Caco-2 (cell line): ENCODE measurements at regions not wholly inside any gene's neighbourhood (a gene's known extent, or its start where the extent isn't known, plus 50 kb on each side); places are given as distances from the start of the nearest gene placed in this dataset.

ENCODE experiments used
- BruUV-seq: library from RNA; stranded (reverse); fragments of 400-500 nt; replicated peaks from 2 replicates; lab custom pipeline; 2021; lab: Mats Ljungman, UMichigan
- CTCF ChIA-PET: fragments of 300-600 bp; sonication (Branson Sonifier 250); formaldehyde crosslinking; loops from one replicate; lab custom pipeline; 2022; ENCODE audit warnings: antibody characterized with exemption; lab: Charles Lee
- POLR2A ChIA-PET: fragments of 300-600 bp; sonication (Branson Sonifier 250); formaldehyde crosslinking; loops from one replicate; lab custom pipeline; 2022; ENCODE audit warnings: antibody characterized with exemption; lab: Charles Lee
- DNase-seq, 2 experiments: peaks; one replicate each; pipeline versions ENCODE4 v3.0.0 to v3.0.0-alpha.2; 2020 to 2022
- H3K27me3 ChIP-seq: replicated peaks from 2 replicates; pipeline ENCODE4 v1.6.0; 2011; ENCODE audit warnings: low read length; ENCODE audit not compliant: control insufficient read depth, insufficient read depth
- H3K36me3 ChIP-seq: 2 replicates; pipeline ENCODE4 v1.5.1; 2011; ENCODE audit warnings: low read length; ENCODE audit not compliant: control insufficient read depth, insufficient read depth
- H3K4me1 ChIP-seq: fragments of 250-450 bp; sonication (Bioruptor Pico); 2 replicates; pipeline ENCODE4 v1.5.1; 2020; ENCODE audit warnings: mild to moderate bottlenecking
- H3K4me3 ChIP-seq: 2 replicates; pipeline ENCODE4 v1.5.1; 2011; ENCODE audit warnings: low read depth, mild to moderate bottlenecking, control low read depth, low read length
- H3K9me3 ChIP-seq: fragments of 250-450 bp; sonication (Bioruptor Pico); 2 replicates; pipeline ENCODE4 v1.5.1; 2020; ENCODE audit warnings: mild to moderate bottlenecking, moderate library complexity
- H3K27ac Mint-ChIP-seq: one replicate; pipeline ENCODE4 v1.8.0; 2022; ENCODE audit warnings: mixed read lengths; ENCODE audit not compliant: unreplicated experiment
- H3K27me3 Mint-ChIP-seq: one replicate; pipeline ENCODE4 v1.8.0; 2022; ENCODE audit warnings: mixed read lengths; ENCODE audit not compliant: insufficient read depth, unreplicated experiment
- H3K36me3 Mint-ChIP-seq: one replicate; pipeline ENCODE4 v1.8.0; 2022; ENCODE audit warnings: mild to moderate bottlenecking, mixed read lengths; ENCODE audit not compliant: insufficient read depth, unreplicated experiment
- H3K4me1 Mint-ChIP-seq: one replicate; pipeline ENCODE4 v1.8.0; 2022; ENCODE audit warnings: low read depth, mixed read lengths; ENCODE audit not compliant: unreplicated experiment
- H3K4me3 Mint-ChIP-seq: one replicate; pipeline ENCODE4 v1.8.0; 2022; ENCODE audit warnings: mild to moderate bottlenecking, moderate library complexity, mixed read lengths; ENCODE audit not compliant: unreplicated experiment
- H3K9me3 Mint-ChIP-seq: one replicate; pipeline ENCODE4 v1.8.0; 2022; ENCODE audit warnings: mixed read lengths; ENCODE audit not compliant: unreplicated experiment
- CTCF ChIP-seq, 2 experiments: fragments of 200-600 bp in 1 of 2; IDR thresholded peaks; 1 replicate in 1 of 2; 2 replicates in 1 of 2; pipeline versions ENCODE4 v1.5.1 to v1.8.0; 2011 to 2022; ENCODE audit warnings: antibody characterized with exemption in 1 of 2, control low read depth in 1 of 2, inconsistent platforms in 1 of 2, low read depth in 1 of 2, low read length in 1 of 2, mild to moderate bottlenecking in 1 of 2, moderate library complexity in 1 of 2; ENCODE audit not compliant: insufficient read depth in 1 of 2, severe bottlenecking in 1 of 2, unreplicated experiment in 1 of 2
- intact Hi-C: fragments of 100-400 bp; cut with micrococcal nuclease; formaldehyde crosslinking; loops from one replicate; pipeline ENCODE4 v1.10.0; 2022; ENCODE audit not compliant: unreplicated experiment

- no peak for TF ChIP-seq CTCF (IDR thresholded peaks at IDR 0.05; ENCODE audit: insufficient read depth in 1 of 2, low read depth in 1 of 2, low read length in 1 of 2, severe bottlenecking in 1 of 2, unreplicated experiment in 1 of 2)
- Mint-ChIP-seq H3K36me3 (peaks cover 6% of the 10 kb centered on the region), H3K9me3 (peaks cover 6% of the 10 kb centered on the region), H3K4me3 (no peak overlapping the region), H3K4me1 (no peaks in the 10 kb centered on the region), H3K27ac (no peak overlapping the region), H3K27me3 (peaks cover 7% of the 10 kb centered on the region)
- no peaks in the 10 kb centered on the region for H3K4me1 ChIP-seq
- H3K27me3 ChIP-seq = no peaks in the 10 kb centered on the region
- CTCF ChIA-PET = no interaction called here
- H3K4me3 ChIP-seq = no peak overlapping the region
- no TSS peak for BruUV-seq
- intact Hi-C loops = no loop called here
- DNase-seq = no peak
- H3K36me3 ChIP-seq = no peaks in the 10 kb centered on the region
- POLR2A ChIA-PET = no interaction called here
- no peaks in the 10 kb centered on the region for H3K9me3 ChIP-seq
These were observed 1806.0 kb downstream of the MRPL39 start for GRCh38 chr21:23801292-23801691.

GRCh38 chr21:23799376-23799775 is 1807.9 kb downstream of the MRPL39 start:
- no peak for DNase-seq
- POLR2A ChIA-PET = no interaction called here
- Histone ChIP-seq H3K4me3 (no peak overlapping the region), H3K27me3 (no peaks in the 10 kb centered on the region), H3K36me3 (no peaks in the 10 kb centered on the region), H3K4me1 (no peaks in the 10 kb centered on the region), H3K9me3 (no peaks in the 10 kb centered on the region)
- no peaks in the 10 kb centered on the region for H3K4me1 Mint-ChIP-seq
- H3K36me3 Mint-ChIP-seq = peaks cover 6% of the 10 kb centered on the region
- no TSS peak for BruUV-seq
- CTCF ChIA-PET = no interaction called here
- TF ChIP-seq CTCF (IDR thresholded peaks at IDR 0.05; ENCODE audit: insufficient read depth in 1 of 2, low read depth in 1 of 2, low read length in 1 of 2, severe bottlenecking in 1 of 2, unreplicated experiment in 1 of 2) = no peak
- peaks cover 3% of the 10 kb centered on the region for H3K27me3 Mint-ChIP-seq
- no peak overlapping the region for H3K27ac Mint-ChIP-seq
- H3K4me3 Mint-ChIP-seq = no peak overlapping the region
- H3K9me3 Mint-ChIP-seq = no peaks in the 10 kb centered on the region
- intact Hi-C loops = no loop called here

- intact Hi-C loops = no loop called here
- Histone ChIP-seq H3K36me3 (no peaks in the 10 kb centered on the region), H3K9me3 (no peaks in the 10 kb centered on the region), H3K27me3 (no peaks in the 10 kb centered on the region), H3K4me1 (no peaks in the 10 kb centered on the region), H3K4me3 (no peak overlapping the region)
- Mint-ChIP-seq H3K27ac (no peak overlapping the region), H3K4me1 (no peaks in the 10 kb centered on the region), H3K36me3 (no peaks in the 10 kb centered on the region), H3K27me3 (no peaks in the 10 kb centered on the region), H3K9me3 (no peaks in the 10 kb centered on the region), H3K4me3 (no peak overlapping the region)
- CTCF ChIA-PET = no interaction called here
- TF ChIP-seq CTCF (IDR thresholded peaks at IDR 0.05; ENCODE audit: insufficient read depth in 1 of 2, low read depth in 1 of 2, low read length in 1 of 2, severe bottlenecking in 1 of 2, unreplicated experiment in 1 of 2) = no peak
- no TSS peak for BruUV-seq
- no peak for DNase-seq
- POLR2A ChIA-PET = no interaction called here
These were observed 1815.0 kb downstream of the MRPL39 start for GRCh38 chr21:23792300-23792699.
